GM21786 (cell line): ENCODE measurements at regions not wholly inside any gene's neighbourhood (a gene's known extent, or its start where the extent isn't known, plus 50 kb on each side); places are given as distances from the start of the nearest gene placed in this dataset.

ENCODE experiments used
- ATAC-seq: cut with Tn5 transposase; IDR thresholded peaks from one replicate; pipeline ENCODE4 v1.9.1; 2021; ENCODE audit not compliant: unreplicated experiment

GRCh38 chr2:14120376-14120775, 512.1 kb upstream of the LRATD1 start:
- no peak for ATAC-seq

DNA sequence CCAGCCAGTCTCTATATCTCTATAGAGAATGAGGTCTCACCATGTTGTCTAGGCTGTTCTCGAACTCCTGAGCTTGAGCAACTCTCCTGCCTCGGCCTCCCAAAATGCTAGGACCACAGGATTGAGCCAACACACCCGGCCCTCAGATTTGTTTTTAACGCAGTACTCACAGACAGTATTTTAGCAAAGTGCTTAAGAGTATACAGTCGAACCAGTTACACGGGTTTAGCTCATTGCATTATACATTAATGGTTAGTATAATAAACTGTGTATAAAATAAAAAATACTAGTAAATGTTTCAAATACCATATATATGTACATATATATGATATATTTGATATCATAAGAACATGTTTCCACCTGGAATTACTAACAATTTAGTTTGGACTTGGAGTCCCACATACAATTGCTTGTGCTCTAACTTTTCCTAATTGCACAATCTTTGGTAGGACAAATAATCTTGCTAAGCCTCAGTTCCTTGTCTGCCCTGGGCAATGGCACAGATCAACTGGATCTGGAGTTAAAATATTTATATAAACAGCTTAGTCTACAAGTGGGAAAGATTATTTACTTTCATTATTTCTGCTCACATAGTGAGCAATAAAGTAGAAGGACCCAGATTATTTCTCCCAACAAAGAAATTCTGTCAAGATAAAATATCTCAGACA, 508.9 kb upstream of the LRATD1 start:
- ATAC-seq = no peak

DNA sequence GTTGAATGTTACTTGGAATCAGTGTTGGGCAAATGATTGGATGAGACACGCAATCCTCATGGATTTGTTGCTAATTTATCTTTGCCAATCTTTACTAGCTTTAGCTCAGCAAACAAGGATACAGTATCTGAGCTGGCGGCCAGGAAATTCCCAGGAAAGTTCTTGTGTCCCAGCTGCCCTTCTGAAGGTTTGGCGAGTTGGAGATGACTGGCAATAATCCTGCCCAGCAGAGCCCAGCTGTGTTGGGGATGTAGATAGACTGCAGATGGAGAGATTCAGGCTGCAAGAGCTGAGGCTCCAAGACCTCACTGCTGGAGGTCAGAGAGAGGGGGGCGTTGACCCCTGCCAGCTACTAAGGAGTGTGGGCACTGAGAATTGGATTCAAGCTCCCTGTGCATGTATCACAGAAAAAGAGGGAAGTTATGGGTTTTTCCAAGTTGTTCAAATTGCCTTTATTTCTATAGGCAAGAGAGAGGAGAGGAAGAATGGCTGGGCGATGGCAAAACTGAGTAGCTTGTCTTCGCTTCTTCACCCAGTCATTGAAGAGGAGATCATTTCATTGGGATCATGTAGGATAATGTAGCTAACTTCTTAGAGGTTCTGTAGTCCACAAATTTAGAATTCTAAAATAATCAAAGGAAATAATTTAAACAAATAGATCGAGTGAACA, 506.8 kb upstream of the LRATD1 start:
- ATAC-seq = no peak

DNA sequence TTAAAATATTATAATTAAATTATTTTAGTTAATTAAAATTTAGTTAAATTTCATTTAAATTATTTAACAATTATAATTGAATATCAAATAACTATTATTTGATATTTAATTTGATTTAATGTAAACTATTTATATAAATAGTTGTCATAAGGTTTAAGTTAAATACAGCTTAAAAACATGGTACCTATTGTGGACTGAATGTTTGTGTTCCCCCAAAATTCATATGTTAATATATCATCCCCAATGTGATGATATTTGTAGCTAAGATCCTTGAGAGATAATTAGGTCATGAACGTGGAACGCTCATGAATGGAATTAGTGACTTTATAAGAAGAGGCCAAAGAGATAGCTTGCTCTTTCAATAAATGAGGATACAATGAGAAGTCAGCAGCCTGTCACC, 505.7 kb upstream of the LRATD1 start:
- ATAC-seq = no peak

- ATAC-seq = no peak
Observed at GRCh38 chr2:14127765-14128164, 504.8 kb upstream of the LRATD1 start.

GRCh38 chr2:14132386-14132785, 500.1 kb upstream of the LRATD1 start:
- ATAC-seq = no peak

DNA sequence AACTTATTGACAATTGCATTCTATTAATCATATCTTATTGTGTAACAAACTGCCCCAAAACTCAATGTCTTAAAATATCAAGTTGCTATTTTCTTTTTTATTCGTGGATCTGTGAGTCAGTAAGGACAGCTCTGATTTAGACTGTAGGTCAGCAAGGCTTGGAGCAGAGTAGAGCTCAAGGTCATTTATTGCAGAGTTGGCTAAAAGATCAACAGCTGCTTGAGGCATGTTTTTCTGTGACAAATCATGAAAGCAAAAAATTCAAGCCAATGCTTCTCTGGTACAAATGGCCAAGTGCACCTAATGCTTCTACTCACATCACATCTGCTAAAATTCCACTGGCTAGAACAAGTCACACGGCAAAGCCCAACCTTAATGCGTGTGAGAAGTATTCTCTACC, 497.7 kb upstream of the LRATD1 start:
- ATAC-seq = no peak

- no peak for ATAC-seq
Observed at GRCh38 chr2:14136030-14136429, 496.5 kb upstream of the LRATD1 start.

- no peak for ATAC-seq
Observed at GRCh38 chr2:14137643-14138042, 494.9 kb upstream of the LRATD1 start.

DNA sequence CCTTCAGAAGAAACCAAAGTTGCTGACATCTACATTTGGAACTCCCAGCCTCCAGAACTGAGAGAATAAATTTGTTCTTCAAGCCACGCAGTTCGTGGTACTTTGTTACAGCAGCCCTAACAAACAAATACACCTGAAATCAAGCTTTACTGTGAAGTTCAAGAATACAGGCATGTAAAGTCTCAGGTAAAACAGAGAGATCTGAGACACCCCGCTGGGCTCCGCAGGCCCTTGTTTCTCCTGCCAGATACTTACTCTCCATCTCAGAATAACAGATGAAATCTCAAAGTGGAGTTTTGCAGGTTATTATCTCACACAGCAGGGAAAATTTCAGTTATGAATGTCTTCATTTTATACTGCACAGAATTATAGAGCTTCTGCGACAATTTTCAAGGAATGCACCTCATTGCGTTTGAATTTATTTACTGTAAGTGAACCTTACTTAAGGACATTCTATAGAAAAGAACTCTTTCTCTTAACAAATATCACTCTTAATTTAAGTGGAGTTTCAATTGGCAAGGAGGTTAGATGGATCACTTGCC, 492.4 kb upstream of the LRATD1 start:
- no peak for ATAC-seq

- peak; percentile 61 for ATAC-seq
Observed at GRCh38 chr2:14143435-14143834, 489.1 kb upstream of the LRATD1 start.

- no peak for ATAC-seq
Observed at GRCh38 chr2:14148216-14148615, 484.3 kb upstream of the LRATD1 start.

- no peak for ATAC-seq
Observed at GRCh38 chr2:14157816-14158215, 474.7 kb upstream of the LRATD1 start.

- no peak for ATAC-seq
Observed at GRCh38 chr2:14180333-14180732, 452.2 kb upstream of the LRATD1 start.

DNA sequence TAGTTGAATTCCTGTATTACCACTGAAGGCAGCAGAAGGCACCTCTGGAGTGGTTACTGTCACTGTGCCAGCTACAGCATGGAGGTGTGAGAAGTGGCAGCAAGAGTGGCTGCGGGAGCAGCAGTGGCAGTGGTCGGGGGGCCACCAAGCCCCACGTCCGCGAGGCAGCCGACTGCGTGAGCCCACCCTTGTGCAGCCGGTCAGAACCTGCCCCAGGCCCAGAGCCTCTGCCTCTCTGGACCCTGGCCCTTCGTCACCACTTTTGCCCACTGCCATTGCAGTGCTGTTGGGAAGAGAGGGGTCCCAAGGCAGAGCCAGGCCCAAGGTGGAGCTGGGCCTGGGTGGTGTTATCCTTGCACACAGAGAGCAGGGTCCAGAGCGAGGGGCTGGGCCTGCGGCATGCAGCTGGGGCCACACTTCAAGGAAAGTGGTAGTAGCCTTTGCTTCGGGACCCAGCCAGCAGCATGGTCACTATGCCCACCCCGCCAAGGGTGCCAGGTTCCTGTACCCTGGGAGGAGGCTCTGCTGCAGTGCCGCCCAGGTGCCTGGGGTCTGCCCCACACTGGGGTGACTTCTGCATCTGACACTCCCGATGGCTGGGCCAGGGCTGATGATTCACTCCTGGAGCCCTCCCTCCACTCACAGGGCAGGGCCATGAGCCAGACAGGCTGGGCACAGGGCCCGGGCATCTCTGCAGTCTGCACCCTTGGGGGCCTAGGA, 450.1 kb upstream of the LRATD1 start:
- no peak for ATAC-seq

- no peak for ATAC-seq
Observed at GRCh38 chr2:14185906-14186305, 446.6 kb upstream of the LRATD1 start.

GRCh38 chr2:14188446-14188845, 444.1 kb upstream of the LRATD1 start:
- ATAC-seq = no peak

DNA sequence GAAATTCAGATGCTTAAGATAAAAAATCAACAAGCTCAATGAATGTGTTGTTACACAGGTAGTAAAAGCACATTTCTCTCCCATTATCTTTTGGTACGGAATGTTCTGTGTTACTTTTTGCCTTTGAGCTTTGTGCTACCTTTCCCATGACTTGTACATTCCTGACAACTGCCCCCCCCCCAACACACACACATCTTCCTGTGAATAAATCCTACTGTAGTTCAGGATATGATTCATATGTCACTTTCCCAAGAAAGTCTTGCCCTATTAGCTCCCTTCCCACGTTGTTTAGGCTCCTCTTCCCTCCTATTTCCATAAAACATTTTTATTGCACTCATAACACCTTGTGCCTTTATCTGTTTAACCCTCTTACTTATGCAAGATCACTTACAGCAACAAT, 442.6 kb upstream of the LRATD1 start:
- ATAC-seq = no peak

GRCh38 chr2:14194233-14194632, 438.3 kb upstream of the LRATD1 start:
- ATAC-seq = no peak

DNA sequence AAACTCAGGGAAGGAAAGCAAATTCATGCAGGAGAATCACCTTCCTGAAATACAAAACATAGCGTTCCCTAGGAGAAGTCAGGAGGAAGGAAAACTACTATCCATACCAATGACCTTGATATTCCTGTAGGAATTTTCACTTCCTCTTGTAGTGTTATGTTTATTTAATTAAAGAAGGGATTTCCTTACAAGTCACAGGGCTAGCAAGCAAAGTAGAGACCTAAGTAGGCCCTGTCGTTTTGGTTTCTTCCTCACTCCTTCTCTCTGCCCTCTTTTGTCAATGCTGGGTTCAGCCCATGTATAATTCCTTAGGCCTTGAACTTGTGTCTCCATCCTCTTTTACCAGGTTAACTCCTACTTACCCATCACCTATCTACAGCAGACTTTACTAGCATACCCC, 435.2 kb upstream of the LRATD1 start:
- no peak for ATAC-seq

DNA sequence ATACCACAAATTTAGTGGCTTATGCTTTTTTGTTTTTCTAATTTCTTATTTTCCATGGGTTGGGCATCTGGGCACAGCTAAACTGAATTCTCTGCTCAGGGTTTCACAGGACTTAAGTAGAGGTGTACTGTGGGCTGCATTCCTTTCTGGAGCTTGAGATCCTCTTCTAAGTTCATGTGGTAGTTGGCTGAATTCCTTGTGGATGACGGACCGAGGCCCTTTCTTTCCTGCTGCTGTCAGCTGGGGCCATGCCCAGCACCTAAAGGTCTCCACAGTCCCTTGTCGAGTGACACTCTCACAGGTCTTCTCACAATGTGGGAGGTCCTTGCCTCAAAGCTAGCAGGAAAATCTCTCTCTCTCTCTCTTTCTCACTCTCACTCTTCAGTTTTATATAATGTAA, 433.5 kb upstream of the LRATD1 start:
- no peak for ATAC-seq

DNA sequence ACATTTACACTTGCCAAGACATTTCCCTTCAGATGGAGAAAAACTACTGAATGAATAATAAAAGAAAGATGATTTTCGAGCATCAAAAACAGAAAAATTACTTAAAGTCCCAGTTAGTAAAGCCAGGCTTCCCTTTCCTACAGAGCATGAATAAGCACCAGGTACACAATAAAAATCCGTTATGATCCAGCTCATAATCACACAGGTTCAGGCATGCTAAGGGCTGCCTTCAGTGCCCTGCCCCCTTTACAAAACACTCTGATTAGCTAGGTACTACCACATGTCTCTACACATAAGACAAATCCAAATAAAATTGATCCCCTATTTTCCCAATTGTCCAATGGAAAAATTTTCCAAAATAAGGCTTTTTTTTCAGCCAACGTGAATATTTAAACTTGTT, 413.2 kb upstream of the LRATD1 start:
- ATAC-seq = no peak
